DND-41 (cell line): ENCODE measurements at regions not wholly inside any gene's neighbourhood (a gene's known extent, or its start where the extent isn't known, plus 50 kb on each side); places are given as distances from the start of the nearest gene placed in this dataset.

Experiments used
- CTCF ChIP-seq: IDR thresholded peaks from 2 replicates; pipeline ENCODE4 v1.5.1; 2012; ENCODE audit warnings: borderline replicate concordance, low read length, moderate library complexity, mild to moderate bottlenecking; ENCODE audit not compliant: poor library complexity, severe bottlenecking; ENCODE audit errors: extremely low read depth
- EZH2 ChIP-seq: IDR thresholded peaks from 3 replicates; pipeline ENCODE4 v1.6.1; 2012; ENCODE audit warnings: borderline replicate concordance, low read depth, mild to moderate bottlenecking, moderate library complexity, low read length, inconsistent platforms; ENCODE audit not compliant: severe bottlenecking

GRCh38 chr4:84366907-84367306 lies 132.2 kb downstream of the NKX6-1 start:
- TF ChIP-seq CTCF (no peak), EZH2 (no peak)
